Transverse colon (tissue), 4 donors: ENCODE measurements at regions not wholly inside any gene's neighbourhood (a gene's known extent, or its start where the extent isn't known, plus 50 kb on each side); places are given as distances from the start of the nearest gene placed in this dataset.
A peak's percentile ranks its signal among the peaks of the same experiment; 100 is the strongest.

Experiments
- DNase-seq: peaks from one replicate; pipeline ENCODE4 v3.0.0-alpha.2; 2019
- H3K27ac ChIP-seq, 4 donors: fragments of 200-600 bp; sonication (generic); 2 replicates each; pipeline ENCODE4 v1.5.1; 2016 to 2018; ENCODE audit warnings: inconsistent platforms in 4 of 4
- H3K27me3 ChIP-seq: fragments of 200-600 bp; sonication (generic); 2 replicates; pipeline ENCODE4 v1.5.1; 2017; ENCODE audit warnings: inconsistent platforms
- H3K36me3 ChIP-seq, 4 donors: fragments of 200-600 bp; sonication (generic); 2 replicates each; pipeline ENCODE4 v1.5.1; 2017 to 2019; ENCODE audit warnings: inconsistent platforms in 4 of 4
- H3K4me1 ChIP-seq, 4 donors: fragments of 200-600 bp; sonication (generic); 2 replicates each; pipeline ENCODE4 v1.5.1; 2017 to 2020; ENCODE audit warnings: inconsistent platforms in 4 of 4
- H3K4me3 ChIP-seq, 4 donors: fragments of 200-600 bp; sonication (generic); 1 replicate in 1 of 4; 2 replicates in 3 of 4; pipeline versions ENCODE4 v1.5.1 to v1.6.1; 2017 to 2019; ENCODE audit warnings: inconsistent platforms in 4 of 4
- H3K9me3 ChIP-seq, 2 donors: fragments of 200-600 bp; sonication (generic); 2 replicates each; pipeline ENCODE4 v1.5.1; 2017 to 2019; ENCODE audit warnings: inconsistent platforms in 2 of 2
- EP300 ChIP-seq: sonication (generic); formaldehyde crosslinking; IDR thresholded peaks from one replicate; pipeline ENCODE4 v1.6.1; 2017; ENCODE audit warnings: antibody characterized with exemption, low read depth
- POLR2A ChIP-seq: fragments of 450-650 bp; IDR thresholded peaks from one replicate; pipeline ENCODE4 v1.6.1; 2016; ENCODE audit warnings: antibody characterized with exemption, mild to moderate bottlenecking, moderate library complexity
- POLR2AphosphoS5 ChIP-seq, 3 donors: sonication (generic); formaldehyde crosslinking; IDR thresholded peaks; one replicate each; pipeline ENCODE4 v1.6.1; 2016; ENCODE audit warnings: antibody characterized with exemption in 3 of 3
- WGBS, 2 donors: methylation state at CpG; one replicate each; pipeline ENCODE4 v1.1.5; 2018; ENCODE audit warnings: low coverage in 1 of 2; 5-methylcytosine and 5-hydroxymethylcytosine counted together
- in situ Hi-C, 4 donors: fragments of 200-750 bp; cut with MboI; loops; one replicate each; pipeline versions ENCODE4 v1.15.0 to v1.15.1; 2017; ENCODE audit warnings: low sequenced_read_pairs in 3 of 4, low pct_ligation_motif_present in 1 of 4, low pct_unique_long_range_greater_than_20kb in 1 of 4
- intact Hi-C: fragments of 100-400 bp; cut with DNase I; formaldehyde crosslinking; loops from one replicate; pipeline ENCODE4 v1.15.1; 2023; ENCODE audit warnings: low total_unique reads
- TF ChIP-seq, protein P1 (sequence below), 5 experiments: fragments of 200-600 bp in 3 of 5; fragments of 450-650 bp in 2 of 5; sonication (generic) in 3 of 5; IDR thresholded peaks; 1 replicate in 2 of 5; 2 replicates in 3 of 5; pipeline ENCODE4 v1.5.1; 2016 to 2017; ENCODE audit warnings: antibody characterized with exemption in 5 of 5, inconsistent platforms in 3 of 5, mild to moderate bottlenecking in 2 of 5, moderate library complexity in 1 of 5

DNA sequence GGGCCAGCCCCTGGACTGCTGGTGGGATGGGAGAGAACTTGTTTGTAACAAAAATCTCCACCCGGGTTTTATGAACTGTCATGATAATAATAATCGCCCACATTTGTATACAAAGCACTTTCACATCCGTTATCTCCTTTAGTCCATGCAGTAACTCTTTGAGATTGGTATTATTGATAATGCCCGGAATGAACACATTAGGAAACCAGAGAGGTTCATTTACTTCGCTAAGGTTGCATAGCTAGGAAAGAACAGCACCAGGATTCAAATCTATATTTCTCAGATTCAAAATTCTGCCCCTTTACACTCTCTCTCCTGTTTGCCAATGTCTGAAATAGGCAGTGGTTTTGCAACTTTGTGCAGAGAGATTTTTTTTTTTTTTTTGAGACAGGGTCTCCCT is 131.4 kb downstream of the FOXD2 start:
- WGBS, 2 donors = 60% methylated on average over 2 to 5 of the region's 5 CpGs

DNA sequence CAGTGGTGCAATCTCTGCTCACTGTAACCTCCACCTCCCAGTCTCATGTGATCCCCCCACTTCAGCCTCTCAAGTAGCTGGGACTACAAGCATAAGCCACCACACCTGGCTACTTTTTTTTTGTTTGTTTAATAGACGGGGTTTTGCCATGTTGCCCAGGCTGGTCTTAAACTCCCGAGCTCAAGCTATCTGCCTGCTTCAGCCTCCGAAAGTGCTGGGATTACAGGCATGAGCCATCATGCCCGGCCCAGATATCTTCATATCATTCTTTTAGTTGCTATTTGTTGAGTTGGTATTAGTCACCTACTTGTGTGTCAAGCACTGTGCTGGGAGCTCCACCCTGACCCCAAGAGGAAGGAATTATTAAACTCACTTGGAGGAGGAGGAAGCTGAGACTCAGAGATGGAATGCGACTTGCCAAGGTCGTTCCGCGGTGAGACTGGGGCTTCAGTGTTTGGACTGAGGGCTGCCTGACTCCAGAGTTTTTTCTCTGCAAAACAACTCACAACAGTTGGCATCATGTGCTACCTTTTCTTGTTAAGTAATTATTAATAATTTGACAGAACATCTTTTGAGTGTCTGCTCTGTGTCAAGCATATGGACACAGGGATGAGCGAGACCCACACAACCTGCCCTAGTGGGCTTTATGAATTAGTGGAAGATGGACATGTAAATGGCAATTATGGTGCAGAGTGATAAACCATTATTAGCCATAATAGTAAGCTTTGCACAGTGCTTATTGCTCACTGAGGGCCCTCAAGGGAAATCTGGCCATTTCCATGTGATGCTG is 132.0 kb downstream of the FOXD2 start:
- Histone ChIP-seq H3K4me3 (no peak overlapping the region), H3K27me3 (no peaks in the 10 kb centered on the region), H3K9me3 (no peaks in the 10 kb centered on the region), H3K27ac (no peak overlapping the region), H3K36me3 (no peaks in the 10 kb centered on the region), H3K4me1 (peaks cover 0 to 9% (median 3%) of the 10 kb centered on the region in 4 donors)
- intact Hi-C loops = no loop called here
- peak; percentile 63 for DNase-seq
- in situ Hi-C loops = no loop called here
- TF ChIP-seq, protein P1, sequence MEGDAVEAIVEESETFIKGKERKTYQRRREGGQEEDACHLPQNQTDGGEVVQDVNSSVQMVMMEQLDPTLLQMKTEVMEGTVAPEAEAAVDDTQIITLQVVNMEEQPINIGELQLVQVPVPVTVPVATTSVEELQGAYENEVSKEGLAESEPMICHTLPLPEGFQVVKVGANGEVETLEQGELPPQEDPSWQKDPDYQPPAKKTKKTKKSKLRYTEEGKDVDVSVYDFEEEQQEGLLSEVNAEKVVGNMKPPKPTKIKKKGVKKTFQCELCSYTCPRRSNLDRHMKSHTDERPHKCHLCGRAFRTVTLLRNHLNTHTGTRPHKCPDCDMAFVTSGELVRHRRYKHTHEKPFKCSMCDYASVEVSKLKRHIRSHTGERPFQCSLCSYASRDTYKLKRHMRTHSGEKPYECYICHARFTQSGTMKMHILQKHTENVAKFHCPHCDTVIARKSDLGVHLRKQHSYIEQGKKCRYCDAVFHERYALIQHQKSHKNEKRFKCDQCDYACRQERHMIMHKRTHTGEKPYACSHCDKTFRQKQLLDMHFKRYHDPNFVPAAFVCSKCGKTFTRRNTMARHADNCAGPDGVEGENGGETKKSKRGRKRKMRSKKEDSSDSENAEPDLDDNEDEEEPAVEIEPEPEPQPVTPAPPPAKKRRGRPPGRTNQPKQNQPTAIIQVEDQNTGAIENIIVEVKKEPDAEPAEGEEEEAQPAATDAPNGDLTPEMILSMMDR (IDR thresholded peaks at IDR 0.05) = peak; percentile 33 to 48 (median 39)
- TF ChIP-seq EP300 = no peak
- 23 to 32% methylated on average over 9 of the region's 9 CpGs for WGBS, 2 donors

More for the DNA sequence above, 131.4 kb downstream of the FOXD2 start:
- Histone ChIP-seq H3K4me1 (peaks cover 0 to 9% (median 3%) of the 10 kb centered on the region in 4 donors), H3K27ac (no peak overlapping the region), H3K9me3 (no peaks in the 10 kb centered on the region), H3K4me3 (no peak overlapping the region), H3K36me3 (no peaks in the 10 kb centered on the region), H3K27me3 (no peaks in the 10 kb centered on the region)
- intact Hi-C loops = no loop called here
- in situ Hi-C loops = no loop called here
- no peak for DNase-seq
- TF ChIP-seq POLR2AphosphoS5 (IDR thresholded peaks at IDR 0.05) = no peak

DNA sequence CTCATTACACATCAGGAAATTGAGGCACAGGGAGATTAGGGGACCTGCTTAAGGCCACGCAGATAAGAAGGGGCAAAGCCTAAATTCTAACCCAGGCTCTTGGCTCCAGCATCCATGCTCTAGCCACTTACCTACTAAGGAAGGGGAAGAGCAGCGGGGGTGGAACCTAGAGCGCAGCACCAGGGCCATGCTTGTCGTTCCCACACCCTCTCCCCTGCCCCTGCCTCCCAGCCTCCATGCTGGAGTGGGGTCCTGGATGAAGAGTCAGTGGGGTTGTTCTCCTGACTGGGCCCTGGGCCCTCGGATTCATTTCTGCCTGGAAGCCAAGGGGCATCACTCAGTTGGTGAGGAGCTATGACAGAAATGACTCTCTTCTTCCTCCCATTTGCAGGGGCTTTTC is 133.3 kb downstream of the FOXD2 start:
- Histone ChIP-seq H3K9me3 (no peaks in the 10 kb centered on the region), H3K27ac (no peak overlapping the region), H3K4me1 (peaks cover 0 to 9% (median 3%) of the 10 kb centered on the region in 4 donors), H3K27me3 (no peaks in the 10 kb centered on the region), H3K4me3 (no peak overlapping the region), H3K36me3 (no peaks in the 10 kb centered on the region)
- TF ChIP-seq EP300 (no peak), POLR2AphosphoS5 (IDR thresholded peaks at IDR 0.05) (no peak), POLR2A (no peak)
- TF ChIP-seq, protein P1 (IDR thresholded peaks at IDR 0.05) = no peak
- in situ Hi-C loops = no loop called here
- intact Hi-C loops = no loop called here
- DNase-seq = no peak
- WGBS, 2 donors = 88 to 100% methylated on average over 1 to 5 of the region's 5 CpGs

DNA sequence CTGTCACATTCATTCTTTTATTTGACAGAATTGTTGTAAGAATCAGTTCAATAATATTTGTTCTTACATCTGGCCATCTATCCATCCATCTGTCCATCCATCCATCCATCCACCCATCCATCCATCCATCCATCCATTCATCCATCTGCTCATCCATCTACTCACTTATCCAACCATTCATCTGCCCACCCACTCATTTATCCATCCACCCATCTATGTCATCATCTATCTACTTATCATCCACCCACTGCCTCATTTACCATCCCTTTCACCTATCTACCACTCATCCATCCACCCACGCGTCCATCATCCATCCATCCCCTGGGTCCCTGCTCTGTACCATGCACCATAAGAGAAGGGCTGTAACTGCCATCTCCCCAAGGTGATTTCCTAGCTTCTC is 134.1 kb downstream of the FOXD2 start:
- H3K27me3 ChIP-seq = no peaks in the 10 kb centered on the region
- in situ Hi-C loops = no loop called here
- DNase-seq = no peak
- TF ChIP-seq POLR2A (no peak), POLR2AphosphoS5 (IDR thresholded peaks at IDR 0.05) (no peak)
- WGBS, 2 donors = 90 to 98% methylated on average over 2 of the region's 2 CpGs
- no peak overlapping the region for H3K27ac ChIP-seq
- H3K4me3 ChIP-seq = no peak overlapping the region
- H3K36me3 ChIP-seq = no peaks in the 10 kb centered on the region
- intact Hi-C loops = no loop called here
- H3K4me1 ChIP-seq = peaks cover 0 to 9% (median 3%) of the 10 kb centered on the region in 4 donors
- no peaks in the 10 kb centered on the region for H3K9me3 ChIP-seq

DNA sequence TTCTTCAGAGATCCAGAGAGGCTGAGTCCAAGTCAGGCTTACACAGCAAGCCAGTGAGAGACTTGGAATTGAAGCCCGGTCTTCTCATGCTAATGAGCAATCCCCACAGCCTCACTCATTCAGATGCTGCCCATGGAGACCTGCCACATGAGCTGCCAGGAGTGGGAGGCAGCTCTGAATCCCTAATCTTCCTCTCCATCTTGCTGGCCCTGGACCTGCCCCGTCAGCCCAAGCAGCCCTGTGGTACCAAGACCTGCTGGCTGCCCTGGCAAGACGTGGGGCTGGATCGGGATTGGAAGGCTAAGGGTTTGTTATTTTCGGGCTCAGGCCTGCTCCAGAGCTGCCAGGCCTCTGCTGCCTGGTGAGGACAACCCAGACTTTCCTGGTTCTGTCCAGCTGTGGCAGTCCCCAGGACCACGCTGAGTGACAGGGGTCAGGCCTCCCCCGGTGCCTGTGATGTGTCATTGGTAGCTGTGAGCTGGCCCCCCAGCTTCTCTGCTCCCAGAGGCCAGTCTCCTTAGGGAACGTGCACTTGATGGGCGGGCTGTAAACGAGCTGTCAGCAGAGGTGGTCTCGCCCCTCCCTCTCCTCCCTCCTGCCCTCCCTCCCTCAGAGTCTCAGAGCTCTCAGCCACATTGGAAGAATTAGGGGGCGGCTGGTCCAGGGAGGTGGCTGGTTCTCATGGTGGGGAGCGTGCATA is 135.0 kb downstream of the FOXD2 start:
- H3K9me3 ChIP-seq = no peaks in the 10 kb centered on the region
- in situ Hi-C loops (no loop called here), intact Hi-C loops (no loop called here)
- H3K27ac ChIP-seq = no peak overlapping the region
- WGBS, 2 donors = 94% methylated on average over 12 of the region's 13 CpGs; no CpG with 5 or more reads in 1 of the 2 donors
- H3K36me3 ChIP-seq = no peaks in the 10 kb centered on the region
- TF ChIP-seq, protein P1 (IDR thresholded peaks at IDR 0.05) = no peak
- TF ChIP-seq EP300 = no peak
- TF ChIP-seq POLR2AphosphoS5 (IDR thresholded peaks at IDR 0.05) = no peak
- TF ChIP-seq POLR2A = no peak
- H3K4me3 ChIP-seq = no peak overlapping the region
- DNase-seq = no peak
- H3K4me1 ChIP-seq = peaks cover 0 to 9% (median 4%) of the 10 kb centered on the region in 4 donors
- H3K27me3 ChIP-seq = no peaks in the 10 kb centered on the region
